ENCODE measurements at regions not wholly inside any gene's neighbourhood (a gene's known extent, or its start where the extent isn't known, plus 50 kb on each side); places are given as distances from the start of the nearest gene placed in this dataset.

- no peak for DNase-seq
Measured at GRCh38 chr18:10182009-10182624, 268.3 kb downstream of the VAPA start.

- DNase-seq, result no peak
Measured at GRCh38 chr18:10184776-10185175, 269.7 kb upstream of the APCDD1 start.

GRCh38 chr18:10188971-10189810, 265.2 kb upstream of the APCDD1 start:
- DNase-seq, result no peak

- peak; percentile 91 for DNase-seq
Measured at GRCh38 chr18:10190564-10190963, 263.9 kb upstream of the APCDD1 start.

- DNase-seq, result no peak
Measured at GRCh38 chr18:10193444-10193843, 261.0 kb upstream of the APCDD1 start.

GRCh38 chr18:10194592-10194991, 259.8 kb upstream of the APCDD1 start:
- no peak for DNase-seq

- no peak for DNase-seq
Measured at GRCh38 chr18:10195529-10195928, 258.9 kb upstream of the APCDD1 start.

GRCh38 chr18:10197097-10197496, 257.3 kb upstream of the APCDD1 start:
- no peak for DNase-seq

- no peak for DNase-seq
Measured at GRCh38 chr18:10201226-10201625, 253.2 kb upstream of the APCDD1 start.

- no peak for DNase-seq
Measured at GRCh38 chr18:10201659-10202058, 252.8 kb upstream of the APCDD1 start.

- DNase-seq, result no peak
Measured at GRCh38 chr18:10202845-10203321, 251.6 kb upstream of the APCDD1 start.

GRCh38 chr18:10205151-10205550, 249.3 kb upstream of the APCDD1 start:
- DNase-seq, result peak; percentile 58

- DNase-seq, result no peak
Measured at GRCh38 chr18:10207682-10208345, 246.6 kb upstream of the APCDD1 start.

GRCh38 chr18:10209302-10209701, 245.1 kb upstream of the APCDD1 start:
- no peak for DNase-seq

GRCh38 chr18:10210057-10210633, 244.3 kb upstream of the APCDD1 start:
- DNase-seq, result peak; percentile 18

- no peak for DNase-seq
Measured at GRCh38 chr18:10213526-10213925, 240.9 kb upstream of the APCDD1 start.

GRCh38 chr18:10215446-10215845, 239.0 kb upstream of the APCDD1 start:
- DNase-seq, result no peak

- no peak for DNase-seq
Measured at GRCh38 chr18:10216791-10217190, 237.6 kb upstream of the APCDD1 start.

GRCh38 chr18:10217211-10217610, 237.2 kb upstream of the APCDD1 start:
- no peak for DNase-seq

GRCh38 chr18:10225300-10225699, 229.1 kb upstream of the APCDD1 start:
- no peak for DNase-seq

GRCh38 chr18:10226971-10227370, 227.5 kb upstream of the APCDD1 start:
- DNase-seq, result no peak

- DNase-seq, result no peak
Measured at GRCh38 chr18:10228326-10228725, 226.1 kb upstream of the APCDD1 start.

GRCh38 chr18:10229458-10229857, 225.0 kb upstream of the APCDD1 start:
- no peak for DNase-seq
